HepG2 (cell line): ENCODE measurements at regions not wholly inside any gene's neighbourhood (a gene's known extent, or its start where the extent isn't known, plus 50 kb on each side); places are given as distances from the start of the nearest gene placed in this dataset.

Source experiments
- ATAC-seq: fragments of 200-7000 bp; cut with Tn5 transposase; 3 replicates; pipeline ENCODE4 v1.9.1; 2020; ENCODE audit warnings: mild to moderate bottlenecking, moderate library complexity
- BruUV-seq: library from RNA; stranded (reverse); fragments of 400-500 nt; replicated peaks from 2 replicates; lab custom pipeline; 2021; lab: Mats Ljungman, UMichigan
- CTCF ChIA-PET: fragments of 300-600 bp; formaldehyde crosslinking; extraction: SDS; loops from one replicate; lab custom pipeline; 2021; ENCODE audit warnings: low total read pairs, inconsistent platforms, low intra/inter-chr PET ratio; lab: Yijun Ruan, JAX
- POLR2A ChIA-PET: fragments of 350-600 bp; sonication (Branson Sonifier 250); formaldehyde crosslinking; loops from one replicate; lab custom pipeline; 2020; ENCODE audit warnings: antibody characterized with exemption, inconsistent platforms; lab: Yijun Ruan, JAX
- DNase-seq: peaks from one replicate; pipeline ENCODE4 v3.0.0-alpha.2; 2015; ENCODE audit warnings: low spot score
- FAIRE-seq: peaks from 3 replicates; lab custom pipeline; 2011; peaks lifted over from hg19 to GRCh38; lab: Jason Lieb, UNC
- H2AFZ ChIP-seq: one replicate; pipeline ENCODE4 v1.6.1; 2011; ENCODE audit warnings: low read length, inconsistent platforms
- H3K27ac ChIP-seq: fragments of 300-600 bp; 3 replicates; pipeline ENCODE4 v1.8.0; 2011; ENCODE audit warnings: mixed run types, mild to moderate bottlenecking, mixed read lengths, low read length, inconsistent platforms; ENCODE audit not compliant: insufficient read depth; ENCODE audit errors: extremely low read length
- H3K27me3 ChIP-seq, 2 experiments: fragments of 200-600 bp in 1 of 2; 2 replicates in 1 of 2; 3 replicates in 1 of 2; pipeline versions ENCODE4 v1.6.0 to v1.8.0; 2011; ENCODE audit warnings: low read length in 2 of 2, mild to moderate bottlenecking in 2 of 2, moderate library complexity in 2 of 2, inconsistent platforms in 1 of 2; ENCODE audit not compliant: insufficient read depth in 2 of 2, control insufficient read depth in 1 of 2
- H3K36me3 ChIP-seq, 2 experiments: fragments of 200-600 bp in 1 of 2; replicated peaks in 1 of 2; 2 replicates in 1 of 2; 3 replicates in 1 of 2; pipeline versions ENCODE4 v1.5.1 to v1.8.0; 2011; ENCODE audit warnings: low read length in 2 of 2, inconsistent platforms in 1 of 2; ENCODE audit not compliant: insufficient read depth in 2 of 2, control insufficient read depth in 1 of 2
- H3K4me1 ChIP-seq: 2 replicates; pipeline ENCODE4 v1.5.1; 2012; ENCODE audit warnings: low read length, inconsistent platforms; ENCODE audit not compliant: insufficient read depth
- H3K4me2 ChIP-seq: 2 replicates; pipeline ENCODE4 v1.6.0; 2011; ENCODE audit warnings: low read depth, low read length, inconsistent platforms
- H3K4me3 ChIP-seq, 3 experiments: fragments of 200-600 bp in 1 of 3; sonication (generic), shearing (Covaris generic) in 1 of 3; replicated peaks in 1 of 3; 2 replicates each; pipeline ENCODE4 v1.5.1; 2011 to 2016; ENCODE audit warnings: low read length in 3 of 3, inconsistent platforms in 2 of 3, low read depth in 2 of 3, mild to moderate bottlenecking in 2 of 3, control low read depth in 1 of 3, mixed read lengths in 1 of 3; ENCODE audit not compliant: insufficient read depth in 1 of 3
- H3K79me2 ChIP-seq: one replicate; pipeline ENCODE4 v1.6.1; 2011; ENCODE audit warnings: low read length, inconsistent platforms; ENCODE audit not compliant: insufficient read depth
- H3K9ac ChIP-seq: 2 replicates; pipeline ENCODE4 v1.6.0; 2011; ENCODE audit warnings: mild to moderate bottlenecking, low read depth, low read length, inconsistent platforms; ENCODE audit not compliant: insufficient read depth
- H3K9me3 ChIP-seq: 2 replicates; pipeline ENCODE4 v1.5.1; 2012; ENCODE audit warnings: mild to moderate bottlenecking, low read length
- H4K20me1 ChIP-seq: 2 replicates; pipeline ENCODE4 v1.6.0; 2011; ENCODE audit warnings: inconsistent platforms, mild to moderate bottlenecking, low read length, moderate library complexity; ENCODE audit not compliant: insufficient read depth
- CEBPB ChIP-seq: IDR thresholded peaks from 2 replicates; pipeline ENCODE4 v1.6.1; 2011; ENCODE audit warnings: low read depth, low read length, improper control_type of control experiment, borderline replicate concordance
- POGZ ChIP-seq: sonication (generic); formaldehyde crosslinking; IDR thresholded peaks from 2 replicates; pipeline ENCODE4 v1.4.0; 2020; ENCODE audit warnings: mild to moderate bottlenecking, missing genetic modification reagents
- YEATS2 ChIP-seq: sonication (generic); formaldehyde crosslinking; IDR thresholded peaks from 2 replicates; pipeline ENCODE4 v1.4.0; 2020; ENCODE audit warnings: missing genetic modification reagents, borderline replicate concordance
- ZBTB1 ChIP-seq: sonication (generic); formaldehyde crosslinking; IDR thresholded peaks from 2 replicates; pipeline ENCODE4 v1.4.0; 2020; ENCODE audit warnings: missing genetic modification reagents, borderline replicate concordance
- ZBTB33 ChIP-seq: sonication (generic); formaldehyde crosslinking; IDR thresholded peaks from 2 replicates; pipeline ENCODE4 v1.4.0; 2020; ENCODE audit warnings: missing genetic modification reagents
- ZNF251 ChIP-seq: sonication (generic); formaldehyde crosslinking; IDR thresholded peaks from 2 replicates; pipeline ENCODE4 v1.9.0; 2021; ENCODE audit warnings: mild to moderate bottlenecking, missing genetic modification reagents
- WGBS: methylation state at CpG from one replicate; pipeline ENCODE4 v1.1.6; 2017; ENCODE audit warnings: low lambda C conversion rate; 5-methylcytosine and 5-hydroxymethylcytosine counted together
- in situ Hi-C: cut with HindIII; loops from 2 replicates; pipeline ENCODE4 v1.10.0; 2017; ENCODE audit warnings: low pct_unique_long_range_greater_than_20kb; ENCODE audit not compliant: extremely low pct_ligation_motif_present
- intact Hi-C: fragments of 100-400 bp; cut with micrococcal nuclease; formaldehyde crosslinking; loops from one replicate; pipeline ENCODE4 v1.10.0; 2022; ENCODE audit not compliant: unreplicated experiment

- peak; percentile 50; the same call in 1 of the 2 replicates for TF ChIP-seq YEATS2 (CRISPR knock-in tag)
- TF ChIP-seq ZNF251 (CRISPR knock-in tag): peak; percentile 55; the same call in 1 of the 2 replicates
- no peak for TF ChIP-seq ZBTB1 (CRISPR knock-in tag)
- peak; percentile 64 for TF ChIP-seq ZBTB33 (CRISPR knock-in tag)
Observed at GRCh38 chr14:32013083-32013482, 64.0 kb upstream of the ARHGAP5 start (continued).

- no peaks in the 10 kb centered on the region for H3K9me3 ChIP-seq
- H3K36me3 ChIP-seq: no peaks in the 10 kb centered on the region
- FAIRE-seq: no peak
- ChIA-PET CTCF (no interaction called here), POLR2A (no interaction called here)
- no peak for ATAC-seq
- H3K79me2 ChIP-seq: no peaks in the 10 kb centered on the region
- 29% methylated on average over 1 of the region's 1 CpG for WGBS
- BruUV-seq: no TSS peak
- H3K27ac ChIP-seq: no peak overlapping the region
- intact Hi-C loops: loop anchor here (5.0 kb wide), 1 partner anchor 238 kb away; no protein-coding TSS in a partner anchor
- TF ChIP-seq POGZ (CRISPR knock-in tag): no peak
- TF ChIP-seq CEBPB: 0 out of 2 replicates have a peak, but pooled peaks have one; percentile 3
- no peaks in the 10 kb centered on the region for H4K20me1 ChIP-seq
- H3K4me1 ChIP-seq: peaks cover 27% of the 10 kb centered on the region
- no peak overlapping the region for H2AFZ ChIP-seq
- no peak overlapping the region for H3K4me2 ChIP-seq
- no peak overlapping the region for H3K4me3 ChIP-seq
- no peak overlapping the region for H3K9ac ChIP-seq
- no peak for DNase-seq
- in situ Hi-C loops: no loop called here
- H3K27me3 ChIP-seq: peaks cover 0 to under 1% of the 10 kb centered on the region in 2 experiments; a peak in 1 of 5 replicates
Observed at GRCh38 chr14:32014057-32014456, 63.0 kb upstream of the ARHGAP5 start.
